ENCODE measurements at regions not wholly inside any gene's neighbourhood (a gene's known extent, or its start where the extent isn't known, plus 50 kb on each side); places are given as distances from the start of the nearest gene placed in this dataset.
A peak's percentile ranks its signal among the peaks of the same experiment; 100 is the strongest.

DNA sequence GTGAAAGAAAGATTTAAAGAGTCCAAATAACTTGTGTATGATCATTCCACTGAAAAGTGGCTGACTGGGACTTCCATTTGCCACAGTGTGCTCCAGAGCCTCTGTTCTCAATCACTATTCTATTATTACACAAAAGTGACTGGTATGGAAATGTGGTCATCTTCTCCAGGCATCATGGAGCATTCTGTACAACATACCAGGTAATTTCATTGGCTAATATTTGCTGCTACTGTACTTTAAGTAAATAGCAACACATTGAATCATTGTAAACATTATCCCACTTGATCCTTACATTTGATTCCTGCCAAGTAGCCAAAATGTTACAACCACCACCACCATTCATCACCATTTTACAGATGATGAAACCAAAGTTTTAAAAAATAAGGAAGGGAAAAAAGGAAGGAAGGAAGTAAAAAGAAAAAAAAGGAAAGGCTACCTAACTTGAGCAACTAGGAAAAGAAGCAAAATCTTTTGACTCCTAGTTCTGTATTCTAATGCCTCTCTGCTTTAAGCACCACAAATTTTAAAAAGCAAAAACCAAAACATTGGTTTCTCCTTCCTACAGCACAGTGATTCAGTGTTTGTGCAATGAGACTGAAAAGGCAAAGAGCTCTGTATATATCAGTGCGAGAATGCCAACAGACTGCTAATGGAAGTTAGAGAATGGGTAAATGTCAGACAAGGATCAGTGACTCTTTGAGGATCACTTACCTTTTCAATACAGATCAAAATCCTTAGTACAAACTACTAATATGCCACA lies 361.4 kb upstream of the PTBP2 start:
- H3K27ac ChIP-seq: no peak overlapping the region
- H3K36me3 ChIP-seq (replicated peaks in 1 of 2; ENCODE audit: insufficient read depth in 1 of 2, low read depth in 2 of 2): no peaks in the 10 kb centered on the region
- H3K4me1 ChIP-seq: no peaks in the 10 kb centered on the region
- H3K27me3 ChIP-seq: no peaks in the 10 kb centered on the region
- DNase-seq: no peak
- 71 to 83% methylated on average over 1 of the region's 1 CpG for WGBS, 2 donors
- ATAC-seq: no peak
- intact Hi-C loops (cut with DNase I): no loop called here
- H3K9me3 ChIP-seq: no peaks in the 10 kb centered on the region
- TF ChIP-seq CTCF (IDR thresholded peaks at IDR 0.05) (no peak), POLR2A (IDR thresholded peaks at IDR 0.05) (no peak)
- no peak overlapping the region for H3K4me3 ChIP-seq

GRCh38 chr1:96361271-96361856 lies 360.2 kb upstream of the PTBP2 start:
- Histone ChIP-seq H3K4me3 (no peak overlapping the region), H3K27ac (no peak overlapping the region), H3K9me3 (no peaks in the 10 kb centered on the region), H3K36me3 (replicated peaks in 1 of 2; ENCODE audit: insufficient read depth in 1 of 2, low read depth in 2 of 2) (no peaks in the 10 kb centered on the region), H3K27me3 (no peaks in the 10 kb centered on the region), H3K4me1 (no peaks in the 10 kb centered on the region)
- intact Hi-C loops (cut with DNase I): no loop called here
- TF ChIP-seq CTCF (IDR thresholded peaks at IDR 0.05) (no peak), POLR2A (IDR thresholded peaks at IDR 0.05) (no peak)
- ATAC-seq (no peak), DNase-seq (no peak)
- 56 to 57% methylated on average over 5 of the region's 5 CpGs for WGBS, 2 donors

DNA sequence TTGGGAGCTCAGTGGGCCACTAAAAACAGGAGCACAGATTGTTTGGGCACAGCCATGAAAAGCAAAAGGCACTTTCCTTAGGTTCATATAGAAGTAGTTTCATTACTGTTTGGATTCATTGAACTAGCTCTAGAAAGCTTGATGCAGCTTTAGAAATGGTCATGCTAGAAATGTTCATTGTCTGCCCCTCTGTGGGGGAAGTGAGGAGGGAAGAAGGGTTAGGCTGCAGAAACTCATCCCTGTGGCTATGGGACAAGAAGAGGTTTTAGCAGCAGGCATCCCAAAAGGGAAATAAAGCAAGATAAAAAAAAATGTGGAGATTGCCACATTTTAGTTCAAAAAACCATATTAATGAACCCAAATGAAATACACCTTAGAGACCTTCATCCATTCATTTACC lies 359.6 kb upstream of the PTBP2 start:
- TF ChIP-seq POLR2A (IDR thresholded peaks at IDR 0.05) (no peak), CTCF (IDR thresholded peaks at IDR 0.05) (no peak)

DNA sequence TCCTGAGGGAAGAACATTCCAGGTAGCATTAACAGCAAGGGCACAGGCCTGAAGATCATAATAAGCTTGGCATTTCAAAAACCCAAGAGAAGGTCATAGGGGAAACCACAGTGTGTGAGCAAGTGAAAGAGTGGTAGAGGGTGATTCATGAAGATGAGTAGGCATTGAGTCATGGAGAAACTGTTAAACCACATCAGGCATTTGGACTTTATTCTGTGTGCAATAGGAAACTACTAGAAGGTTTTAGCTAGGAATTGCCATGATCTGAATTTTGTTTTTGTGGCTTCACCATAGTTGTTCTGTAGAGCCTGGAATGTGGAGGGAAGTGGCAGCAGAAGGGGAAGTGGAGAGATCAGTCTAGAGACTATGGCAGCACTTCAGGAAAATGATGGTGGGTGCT lies 359.0 kb upstream of the PTBP2 start:
- Histone ChIP-seq H3K36me3 (replicated peaks in 1 of 2; ENCODE audit: insufficient read depth in 1 of 2, low read depth in 2 of 2) (no peaks in the 10 kb centered on the region), H3K4me3 (no peak overlapping the region), H3K27ac (no peak overlapping the region), H3K4me1 (no peaks in the 10 kb centered on the region), H3K27me3 (no peaks in the 10 kb centered on the region), H3K9me3 (no peaks in the 10 kb centered on the region)
- ATAC-seq: no peak
- TF ChIP-seq CTCF (IDR thresholded peaks at IDR 0.05) (no peak), POLR2A (IDR thresholded peaks at IDR 0.05) (no peak)
- intact Hi-C loops (cut with DNase I): no loop called here
- peak in 1 of 4 donors; percentile 2 for DNase-seq

More for the DNA sequence above, 359.6 kb upstream of the PTBP2 start:
- Histone ChIP-seq H3K4me3 (no peak overlapping the region), H3K36me3 (replicated peaks in 1 of 2; ENCODE audit: insufficient read depth in 1 of 2, low read depth in 2 of 2) (no peaks in the 10 kb centered on the region), H3K9me3 (no peaks in the 10 kb centered on the region), H3K4me1 (no peaks in the 10 kb centered on the region), H3K27ac (no peak overlapping the region), H3K27me3 (no peaks in the 10 kb centered on the region)
- intact Hi-C loops (cut with DNase I): no loop called here
- DNase-seq (no peak), ATAC-seq (no peak)

GRCh38 chr1:96363826-96364225 lies 357.8 kb upstream of the PTBP2 start:
- DNase-seq (no peak), ATAC-seq (no peak)
- no peaks in the 10 kb centered on the region for H3K27me3 ChIP-seq
- no peak overlapping the region for H3K27ac ChIP-seq
- H3K4me3 ChIP-seq: no peak overlapping the region
- H3K4me1 ChIP-seq: no peaks in the 10 kb centered on the region
- no peaks in the 10 kb centered on the region for H3K36me3 ChIP-seq (replicated peaks in 1 of 2; ENCODE audit: insufficient read depth in 1 of 2, low read depth in 2 of 2)
- no peaks in the 10 kb centered on the region for H3K9me3 ChIP-seq
- 14 to 26% methylated on average over 2 of the region's 2 CpGs for WGBS, 2 donors
- intact Hi-C loops (cut with DNase I): no loop called here
- TF ChIP-seq CTCF (IDR thresholded peaks at IDR 0.05): no peak
- TF ChIP-seq POLR2A (IDR thresholded peaks at IDR 0.05): no peak
